HG03095 (cell line): ENCODE measurements at regions not wholly inside any gene's neighbourhood (a gene's known extent, or its start where the extent isn't known, plus 50 kb on each side); places are given as distances from the start of the nearest gene placed in this dataset.
"Not testable (repeated sequence)": the region's sequence is repeated elsewhere in the genome, so short reads cannot be mapped to it uniquely, and the experiment has no call there.

Source experiments
- ATAC-seq: cut with Tn5 transposase; IDR thresholded peaks from one replicate; pipeline ENCODE4 v1.9.1; 2021; ENCODE audit warnings: moderate library complexity; ENCODE audit not compliant: unreplicated experiment

GRCh38 chrX:131821945-131822622 is 201.0 kb upstream of the STK26 start:
- ATAC-seq: peak; percentile 59

GRCh38 chrX:131826572-131826971 is 196.5 kb upstream of the STK26 start:
- no peak for ATAC-seq

DNA sequence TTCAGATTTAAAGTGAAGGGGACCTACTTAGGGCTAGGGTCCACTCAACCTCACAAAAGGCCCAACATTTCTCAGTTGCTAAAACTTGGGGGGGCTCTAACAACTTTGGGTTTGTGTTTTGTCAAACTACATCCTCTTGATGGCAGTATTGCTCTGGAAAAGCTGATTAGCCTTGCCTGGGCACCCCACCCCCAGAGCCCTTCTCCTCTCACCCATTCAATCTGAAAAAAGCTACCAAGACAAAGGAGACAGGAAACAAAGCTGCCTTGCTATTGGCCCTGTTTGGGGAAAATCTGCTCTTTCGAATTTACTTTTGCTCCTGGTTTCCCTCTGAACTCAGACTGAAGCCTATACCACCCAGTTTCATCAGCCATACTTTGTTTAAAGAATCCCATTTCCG is 195.2 kb upstream of the STK26 start:
- ATAC-seq: peak; percentile 54

- no peak for ATAC-seq
These were observed 194.6 kb upstream of the STK26 start for GRCh38 chrX:131828482-131828881.

GRCh38 chrX:131830400-131831184 is 192.5 kb upstream of the STK26 start:
- peak; percentile 73 for ATAC-seq

DNA sequence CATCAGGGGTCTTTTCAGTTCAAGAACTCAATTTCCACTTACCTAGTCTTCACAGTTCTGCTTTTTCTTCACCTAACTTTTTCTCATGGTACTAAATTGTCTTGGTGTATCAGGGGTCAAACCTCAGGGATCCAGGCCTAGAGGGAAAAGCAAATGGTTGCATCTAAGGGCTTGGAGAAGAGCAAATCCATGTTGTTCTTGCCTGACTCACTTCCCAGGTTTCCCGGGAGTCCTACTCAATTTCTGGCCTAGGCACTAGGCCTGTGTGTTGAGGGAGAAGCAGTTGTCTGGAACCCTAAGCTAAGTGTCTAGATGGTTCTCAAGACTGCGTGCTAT is 191.9 kb upstream of the STK26 start:
- no peak for ATAC-seq

- ATAC-seq: no peak
These were observed 186.9 kb upstream of the STK26 start for GRCh38 chrX:131836161-131836560.

GRCh38 chrX:131837325-131837724 is 185.8 kb upstream of the STK26 start:
- no peak for ATAC-seq

- ATAC-seq: peak; percentile 30
These were observed 182.2 kb upstream of the STK26 start for GRCh38 chrX:131840799-131841495.

GRCh38 chrX:131841496-131842437 is 181.3 kb upstream of the STK26 start:
- peak; percentile 81 for ATAC-seq

GRCh38 chrX:131843987-131844386 is 179.1 kb upstream of the STK26 start:
- no peak for ATAC-seq

DNA sequence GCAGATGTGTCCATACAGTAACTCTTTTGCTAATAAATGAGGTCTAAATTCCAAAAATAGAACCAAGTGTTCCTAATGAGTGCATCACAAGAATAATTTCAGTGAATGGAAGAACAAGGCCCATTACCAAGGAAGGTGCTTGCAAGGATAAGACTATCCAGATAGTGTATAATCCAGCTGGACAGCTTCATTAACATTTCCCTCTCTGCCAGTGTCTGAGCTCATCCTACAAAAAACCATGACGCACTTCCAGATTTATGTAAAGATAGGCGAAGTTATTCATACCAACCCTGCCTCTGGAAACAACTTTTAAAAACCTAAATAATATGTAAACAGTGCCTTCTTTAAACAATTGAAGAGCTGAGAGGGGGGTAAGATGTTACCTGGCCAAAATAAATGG is 177.9 kb upstream of the STK26 start:
- no peak for ATAC-seq

GRCh38 chrX:131845771-131846170 is 177.3 kb upstream of the STK26 start:
- ATAC-seq: no peak

GRCh38 chrX:131850964-131851363 is 172.1 kb upstream of the STK26 start:
- ATAC-seq: not testable (repeated sequence)

DNA sequence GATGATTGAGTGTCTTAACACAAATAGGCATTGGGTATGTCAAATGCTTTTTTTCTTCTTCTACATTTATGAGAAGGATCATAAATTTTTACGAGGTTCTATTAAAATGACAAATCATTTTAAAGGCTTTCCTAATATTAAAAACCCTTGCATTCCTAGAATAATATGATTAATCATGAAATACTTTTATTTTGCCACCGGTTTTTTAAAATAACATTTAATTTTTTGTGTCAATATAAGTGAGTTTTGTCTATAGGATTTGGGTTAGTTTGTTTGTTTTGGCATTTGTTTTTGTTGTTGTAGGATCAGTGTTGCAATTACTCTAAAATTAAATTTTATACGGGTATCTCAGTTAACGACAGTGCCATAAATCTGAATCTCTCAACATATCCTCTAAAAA is 169.7 kb upstream of the STK26 start:
- no peak for ATAC-seq

- no peak for ATAC-seq
These were observed 168.5 kb upstream of the STK26 start for GRCh38 chrX:131854581-131854980.

DNA sequence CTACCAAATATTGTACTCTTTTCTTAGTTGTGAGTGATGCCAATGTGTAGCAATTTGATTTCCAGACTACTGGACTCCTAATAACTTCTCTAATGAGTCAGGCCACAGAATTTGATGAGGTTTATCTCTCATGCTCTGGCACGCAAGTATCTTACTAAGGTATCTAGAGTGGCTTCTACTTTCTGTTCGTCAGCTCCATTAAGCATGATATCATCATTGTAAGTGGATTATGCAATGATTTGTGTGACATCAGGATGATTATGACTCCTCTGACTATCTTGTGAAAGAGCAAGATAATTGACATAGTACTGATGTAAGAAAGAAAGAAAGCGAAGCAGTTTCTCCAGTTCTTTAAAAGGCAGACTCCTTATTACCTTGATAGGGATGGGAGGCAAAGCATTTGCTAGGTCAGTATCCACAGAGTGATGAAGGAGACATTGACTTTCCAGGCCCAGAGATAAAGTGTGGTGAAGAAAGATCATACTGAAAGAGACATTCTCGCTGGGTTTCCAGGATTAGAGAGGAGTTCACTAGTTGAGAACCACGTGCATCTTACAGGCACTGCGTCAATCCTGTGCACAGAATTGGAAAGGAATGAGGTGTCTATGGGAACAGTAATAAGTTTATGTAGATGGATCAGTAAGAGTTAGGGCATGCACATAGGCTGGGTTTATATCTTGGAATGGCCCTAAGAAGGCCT is 161.9 kb upstream of the STK26 start:
- no peak for ATAC-seq

GRCh38 chrX:131862321-131862720 is 160.8 kb upstream of the STK26 start:
- no peak for ATAC-seq

DNA sequence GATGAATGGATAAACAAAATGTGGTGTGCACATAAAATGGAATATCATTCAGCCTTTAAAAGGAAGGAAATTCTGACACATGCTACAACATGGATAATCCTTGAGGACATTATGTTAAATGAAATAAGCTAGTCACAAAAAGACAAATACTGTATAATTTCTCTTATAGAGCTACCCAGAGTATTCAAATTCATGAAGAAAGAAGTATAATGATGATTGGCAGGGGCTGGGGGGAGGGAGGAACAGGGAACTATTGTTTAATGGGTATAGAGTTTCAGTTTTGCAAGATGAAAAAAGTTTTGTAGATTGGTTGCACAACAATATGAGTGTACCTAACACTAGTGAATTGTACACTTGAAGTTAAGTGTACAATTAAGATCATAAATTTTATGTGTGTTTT is 153.9 kb upstream of the STK26 start:
- ATAC-seq: no peak

DNA sequence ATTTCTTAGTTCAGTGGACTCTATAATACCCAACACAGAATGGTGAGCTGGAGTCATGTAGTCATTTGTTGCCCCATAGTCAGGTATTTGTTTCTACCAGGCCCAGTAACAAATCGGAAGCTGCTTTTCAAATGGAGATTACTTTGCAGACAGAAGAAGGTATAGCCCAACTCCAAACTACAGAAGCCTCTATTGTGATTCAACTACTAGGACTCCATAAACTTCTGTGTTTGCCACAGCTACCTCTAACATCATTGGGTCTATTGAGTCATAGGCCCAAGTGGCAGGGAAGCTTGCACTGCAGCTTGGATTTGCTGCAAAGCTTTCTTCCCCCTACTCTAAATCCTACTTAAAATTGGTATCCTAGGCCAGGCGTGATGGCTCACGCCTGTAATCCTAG is 148.8 kb upstream of the STK26 start:
- no peak for ATAC-seq
